Smooth muscle cell (in vitro differentiated cells): ENCODE measurements at regions not wholly inside any gene's neighbourhood (a gene's known extent, or its start where the extent isn't known, plus 50 kb on each side); places are given as distances from the start of the nearest gene placed in this dataset.
"Not testable (repeated sequence)": the region's sequence is repeated elsewhere in the genome, so short reads cannot be mapped to it uniquely, and the experiment has no call there.

Experiments used
- DNase-seq: peaks from one replicate; lab custom pipeline; 2025; ENCODE audit not compliant: unreplicated experiment; lab: John Stamatoyannopoulos, UW
- H2AFZ ChIP-seq: fragments of 200-600 bp; sonication (generic); 2 replicates; pipeline ENCODE4 v1.6.0; 2016; ENCODE audit warnings: antibody characterized with exemption, low read depth, mild to moderate bottlenecking
- H3F3A ChIP-seq: fragments of 200-600 bp; sonication (generic); 2 replicates; pipeline ENCODE4 v1.6.0; 2017; ENCODE audit warnings: antibody characterized with exemption, low read depth
- H3K27ac ChIP-seq: fragments of 200-600 bp; sonication (generic); 2 replicates; pipeline ENCODE4 v1.5.1; 2016; ENCODE audit warnings: low read depth, mild to moderate bottlenecking
- H3K27me3 ChIP-seq: fragments of 200-600 bp; sonication (generic); 2 replicates; pipeline ENCODE4 v1.6.1; 2016; ENCODE audit warnings: low read depth, mild to moderate bottlenecking
- H3K36me3 ChIP-seq: fragments of 200-600 bp; sonication (generic); 2 replicates; pipeline ENCODE4 v1.5.1; 2016; ENCODE audit warnings: low read depth
- H3K4me1 ChIP-seq: fragments of 200-600 bp; sonication (generic); 2 replicates; pipeline ENCODE4 v1.5.1; 2016; ENCODE audit warnings: low read depth
- H3K4me2 ChIP-seq: fragments of 200-600 bp; sonication (generic); 2 replicates; pipeline ENCODE4 v1.6.0; 2016; ENCODE audit warnings: mild to moderate bottlenecking
- H3K4me3 ChIP-seq: fragments of 200-600 bp; sonication (generic); 2 replicates; pipeline ENCODE4 v1.5.1; 2016; ENCODE audit warnings: mild to moderate bottlenecking
- H3K79me2 ChIP-seq: fragments of 200-600 bp; sonication (generic); 2 replicates; pipeline ENCODE4 v1.6.0; 2016; ENCODE audit warnings: low read depth, mild to moderate bottlenecking
- H3K9ac ChIP-seq: fragments of 200-600 bp; sonication (generic); 2 replicates; pipeline ENCODE4 v1.6.0; 2016; ENCODE audit warnings: low read depth
- H3K9me3 ChIP-seq: fragments of 200-600 bp; sonication (generic); replicated peaks from 2 replicates; pipeline ENCODE4 v1.5.1; 2016; ENCODE audit warnings: low read depth
- H4K20me1 ChIP-seq: fragments of 200-600 bp; sonication (generic); 2 replicates; pipeline ENCODE4 v1.6.0; 2016; ENCODE audit warnings: low read depth
- WGBS: methylation state at CpG from one replicate; pipeline ENCODE4 v1.1.7; 2016; ENCODE audit warnings: low lambda C conversion rate; 5-methylcytosine and 5-hydroxymethylcytosine counted together
- TF ChIP-seq, protein P1 (sequence below): fragments of 200-600 bp; sonication (generic); IDR thresholded peaks from 2 replicates; pipeline ENCODE4 v1.5.1; 2017; ENCODE audit warnings: borderline replicate concordance, mild to moderate bottlenecking, antibody characterized with exemption; ENCODE audit not compliant: insufficient read depth, poor library complexity, severe bottlenecking

DNA sequence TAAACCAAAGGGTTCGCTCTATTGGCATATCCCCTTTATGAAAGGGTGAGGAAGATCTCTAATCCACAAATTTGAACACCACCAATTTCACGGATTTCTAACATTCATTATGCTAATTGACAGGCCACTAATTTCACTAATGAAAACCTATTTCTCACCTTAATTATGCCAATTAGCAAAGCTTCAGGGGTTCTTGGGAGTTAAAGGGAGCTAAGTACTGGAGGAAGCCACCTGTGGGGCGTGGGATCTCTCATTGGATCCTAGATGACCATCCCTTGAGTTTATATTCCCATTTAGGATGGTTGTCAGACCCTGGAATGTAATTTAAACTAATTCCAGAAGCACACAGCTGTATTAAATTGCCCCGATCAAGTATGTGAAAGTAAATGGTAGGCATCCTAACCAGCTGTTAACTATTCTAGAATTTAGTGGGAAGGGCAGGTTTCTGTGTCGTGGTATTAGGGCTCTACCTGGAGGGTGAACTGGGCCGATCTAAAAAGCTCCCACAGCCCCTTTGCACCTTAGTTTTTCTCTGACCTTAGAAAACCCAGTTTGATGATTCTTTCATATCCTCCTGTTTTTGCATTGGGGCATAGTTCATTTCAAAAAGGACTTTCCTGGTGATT is 77.1 kb downstream of the C9orf152 start:
- Histone ChIP-seq H3K4me3 (no peak overlapping the region), H4K20me1 (peaks cover 81% of the 10 kb centered on the region), H3K9ac (no peak overlapping the region), H3K9me3 (no peaks in the 10 kb centered on the region), H2AFZ (no peak overlapping the region), H3K79me2 (peaks cover 81% of the 10 kb centered on the region), H3K4me1 (peaks cover 45% of the 10 kb centered on the region), H3K27ac (peak overlapping the region; percentile 23), H3K4me2 (no peak overlapping the region), H3K36me3 (no peaks in the 10 kb centered on the region), H3F3A (peaks cover 5% of the 10 kb centered on the region), H3K27me3 (no peaks in the 10 kb centered on the region)
- WGBS, result 56% methylated on average over 6 of the region's 6 CpGs
- TF ChIP-seq, protein P1, sequence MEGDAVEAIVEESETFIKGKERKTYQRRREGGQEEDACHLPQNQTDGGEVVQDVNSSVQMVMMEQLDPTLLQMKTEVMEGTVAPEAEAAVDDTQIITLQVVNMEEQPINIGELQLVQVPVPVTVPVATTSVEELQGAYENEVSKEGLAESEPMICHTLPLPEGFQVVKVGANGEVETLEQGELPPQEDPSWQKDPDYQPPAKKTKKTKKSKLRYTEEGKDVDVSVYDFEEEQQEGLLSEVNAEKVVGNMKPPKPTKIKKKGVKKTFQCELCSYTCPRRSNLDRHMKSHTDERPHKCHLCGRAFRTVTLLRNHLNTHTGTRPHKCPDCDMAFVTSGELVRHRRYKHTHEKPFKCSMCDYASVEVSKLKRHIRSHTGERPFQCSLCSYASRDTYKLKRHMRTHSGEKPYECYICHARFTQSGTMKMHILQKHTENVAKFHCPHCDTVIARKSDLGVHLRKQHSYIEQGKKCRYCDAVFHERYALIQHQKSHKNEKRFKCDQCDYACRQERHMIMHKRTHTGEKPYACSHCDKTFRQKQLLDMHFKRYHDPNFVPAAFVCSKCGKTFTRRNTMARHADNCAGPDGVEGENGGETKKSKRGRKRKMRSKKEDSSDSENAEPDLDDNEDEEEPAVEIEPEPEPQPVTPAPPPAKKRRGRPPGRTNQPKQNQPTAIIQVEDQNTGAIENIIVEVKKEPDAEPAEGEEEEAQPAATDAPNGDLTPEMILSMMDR, result no peak
- DNase-seq, result no peak

DNA sequence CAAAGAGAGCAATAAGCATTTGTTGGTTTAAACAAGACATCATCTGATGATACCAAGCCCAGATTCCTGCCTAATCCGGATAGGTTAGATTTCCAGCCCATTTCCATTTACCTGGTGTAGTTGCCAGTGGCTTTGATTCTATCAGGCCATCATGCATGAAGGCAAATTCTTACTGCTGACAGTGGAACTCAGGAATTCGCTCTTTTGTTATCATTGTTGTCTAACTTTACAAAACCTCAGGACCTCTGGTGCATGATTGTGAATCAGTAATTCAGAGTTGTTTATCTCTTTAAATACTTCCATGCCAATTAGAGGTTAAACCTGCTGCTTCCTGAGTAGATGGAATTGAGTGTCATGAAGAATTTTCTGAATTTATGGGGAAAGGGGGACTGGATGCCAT is 76.5 kb downstream of the C9orf152 start:
- Histone ChIP-seq H3K36me3 (no peaks in the 10 kb centered on the region), H2AFZ (no peak overlapping the region), H3K79me2 (peaks cover 75% of the 10 kb centered on the region), H3F3A (no peaks in the 10 kb centered on the region), H3K27me3 (no peaks in the 10 kb centered on the region), H3K9me3 (no peaks in the 10 kb centered on the region), H4K20me1 (peaks cover 87% of the 10 kb centered on the region), H3K27ac (peak overlapping the region; percentile 23), H3K4me1 (peaks cover 40% of the 10 kb centered on the region), H3K9ac (no peak overlapping the region), H3K4me2 (peak overlapping the region; percentile 33), H3K4me3 (no peak overlapping the region)
- TF ChIP-seq, protein P1, result no peak
- 44% methylated on average over 2 of the region's 2 CpGs for WGBS
- no peak for DNase-seq

DNA sequence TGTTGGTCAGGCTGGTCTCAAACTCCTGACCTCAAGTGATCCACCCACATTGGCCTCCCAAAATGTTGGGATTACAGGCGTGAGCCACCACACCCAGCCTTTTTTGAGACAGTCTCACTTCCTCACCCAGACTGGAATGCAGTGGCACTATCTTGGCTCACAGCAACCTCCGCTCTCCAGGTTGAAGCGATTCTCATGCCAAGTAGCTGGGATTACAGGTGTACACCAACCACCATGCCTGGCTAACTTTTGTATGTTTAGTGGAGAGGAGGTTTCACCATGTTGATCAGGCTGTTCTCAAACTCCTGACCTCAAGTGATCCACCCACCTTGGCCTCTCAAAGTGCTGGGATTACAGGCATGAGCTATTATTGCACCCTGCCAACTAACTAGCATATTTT is 75.4 kb downstream of the C9orf152 start:
- H3F3A ChIP-seq, H3K4me3 ChIP-seq, H3K9ac ChIP-seq, H3K4me2 ChIP-seq, H3K9me3 ChIP-seq, H3K27me3 ChIP-seq, H2AFZ ChIP-seq, DNase-seq, H3K27ac ChIP-seq, H3K36me3 ChIP-seq: not testable (repeated sequence)
- Histone ChIP-seq H3K4me1 (peaks cover 30% of the 10 kb centered on the region), H4K20me1 (peaks cover 94% of the 10 kb centered on the region), H3K79me2 (peaks cover 65% of the 10 kb centered on the region)
- WGBS, result 98% methylated on average over 3 of the region's 3 CpGs

DNA sequence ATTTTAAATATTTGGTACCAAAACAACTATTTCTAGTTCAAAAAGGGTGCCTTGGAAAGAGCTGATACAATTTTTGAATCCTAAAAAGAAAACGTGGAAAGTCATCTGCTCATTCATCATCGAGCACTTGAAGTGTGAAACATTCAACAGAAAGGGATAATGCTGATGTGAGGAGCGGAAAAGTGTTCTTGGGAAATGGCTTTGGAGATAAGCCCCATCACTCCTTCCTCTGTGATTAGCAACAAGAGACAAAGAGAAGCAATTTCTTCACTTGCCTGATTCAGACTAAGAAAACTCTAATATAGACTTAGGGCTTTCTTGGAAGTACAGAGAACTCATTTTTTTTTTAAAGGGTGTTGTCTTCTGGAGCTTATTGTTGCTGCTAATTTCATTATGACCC is 74.9 kb downstream of the C9orf152 start:
- H4K20me1 ChIP-seq, result peaks cover 94% of the 10 kb centered on the region
- TF ChIP-seq, protein P1, result no peak
- no peak overlapping the region for H3K4me3 ChIP-seq
- H2AFZ ChIP-seq, result no peak overlapping the region
- no peaks in the 10 kb centered on the region for H3F3A ChIP-seq
- H3K4me1 ChIP-seq, result peaks cover 25% of the 10 kb centered on the region
- H3K4me2 ChIP-seq, result no peak overlapping the region
- no peak for DNase-seq
- no peak overlapping the region for H3K9ac ChIP-seq
- H3K36me3 ChIP-seq, result no peaks in the 10 kb centered on the region
- H3K27ac ChIP-seq, result peak overlapping the region; percentile 34
- WGBS, result 44% methylated on average over 3 of the region's 3 CpGs
- H3K79me2 ChIP-seq, result peaks cover 64% of the 10 kb centered on the region
- H3K27me3 ChIP-seq, result no peaks in the 10 kb centered on the region
- no peaks in the 10 kb centered on the region for H3K9me3 ChIP-seq
